HG03175 (cell line): ENCODE measurements at regions not wholly inside any gene's neighbourhood (a gene's known extent, or its start where the extent isn't known, plus 50 kb on each side); places are given as distances from the start of the nearest gene placed in this dataset.

Source experiments
- ATAC-seq: cut with Tn5 transposase; IDR thresholded peaks from one replicate; pipeline ENCODE4 v1.9.1; 2021; ENCODE audit warnings: mild to moderate bottlenecking, moderate library complexity; ENCODE audit not compliant: unreplicated experiment

- ATAC-seq = no peak
Measured at GRCh38 chr9:2346277-2346913, 275.2 kb upstream of the VLDLR start.

GRCh38 chr9:2351324-2351723, 270.3 kb upstream of the VLDLR start:
- ATAC-seq = no peak

DNA sequence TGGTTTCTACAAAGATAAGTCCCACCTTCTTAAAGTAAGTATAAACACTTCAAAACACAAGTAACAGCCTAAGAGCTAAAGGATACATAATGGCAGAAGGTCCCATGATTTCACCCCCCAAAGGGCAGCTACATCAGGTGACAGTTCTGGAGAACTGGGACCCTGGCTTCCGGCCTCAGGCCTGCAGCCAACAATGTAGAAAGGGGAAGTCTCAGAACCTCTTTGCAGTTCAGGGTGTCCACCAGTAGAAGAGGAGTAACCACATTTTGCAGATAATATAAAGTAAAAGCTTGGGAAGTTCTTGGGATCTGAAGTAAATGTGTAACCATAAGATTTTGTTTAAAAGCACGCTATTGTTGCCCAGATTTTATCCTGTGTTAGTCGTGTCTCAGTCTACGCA, 267.4 kb upstream of the VLDLR start:
- no peak for ATAC-seq

- ATAC-seq = no peak
Measured at GRCh38 chr9:2354856-2355696, 266.5 kb upstream of the VLDLR start.

GRCh38 chr9:2355697-2355983, 265.9 kb upstream of the VLDLR start:
- no peak for ATAC-seq

GRCh38 chr9:2356041-2356790, 265.4 kb upstream of the VLDLR start:
- no peak for ATAC-seq

- ATAC-seq = no peak
Measured at GRCh38 chr9:2359891-2360471, 261.6 kb upstream of the VLDLR start.

GRCh38 chr9:2362150-2362549, 259.4 kb upstream of the VLDLR start:
- no peak for ATAC-seq

GRCh38 chr9:2363138-2363745, 258.3 kb upstream of the VLDLR start:
- ATAC-seq = no peak

DNA sequence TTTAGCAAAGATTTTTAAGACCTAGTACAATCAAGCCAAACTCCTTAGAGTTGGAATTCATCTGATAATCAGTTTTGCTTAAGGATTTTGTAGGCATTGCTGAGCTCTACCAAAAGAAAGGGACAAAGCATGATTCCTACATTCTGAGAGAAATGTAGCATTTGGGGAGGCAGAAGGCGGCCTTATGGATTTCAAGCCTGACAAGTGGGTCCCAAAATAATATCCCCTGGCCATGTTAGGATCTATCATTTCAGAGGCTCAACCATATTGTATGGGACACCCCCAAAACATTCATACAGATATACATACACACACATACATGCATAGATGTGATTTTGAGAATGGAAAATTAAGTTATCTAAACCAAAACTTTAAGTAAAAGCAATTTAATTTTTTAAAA, 257.8 kb upstream of the VLDLR start:
- ATAC-seq = no peak

DNA sequence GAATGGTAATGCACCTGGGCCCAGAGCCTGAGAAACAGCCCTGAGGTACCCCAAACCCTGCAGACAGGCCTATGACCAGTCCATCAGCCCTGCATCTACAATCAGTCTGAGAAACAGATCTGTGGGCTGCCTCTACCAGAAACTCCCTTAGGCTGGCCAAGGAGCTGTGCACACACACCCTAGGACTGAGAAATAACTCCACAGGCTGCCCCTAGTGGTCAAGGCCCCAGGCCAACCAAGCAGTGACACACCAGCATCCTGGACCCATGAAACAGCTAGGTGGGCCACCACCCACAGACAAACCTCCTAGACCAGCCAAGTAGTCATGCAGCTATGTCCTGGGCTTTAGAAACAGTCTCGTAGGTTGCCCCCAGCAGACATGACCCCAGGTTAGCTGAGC, 253.6 kb upstream of the VLDLR start:
- no peak for ATAC-seq

- ATAC-seq = no peak
Measured at GRCh38 chr9:2373648-2374047, 247.9 kb upstream of the VLDLR start.

DNA sequence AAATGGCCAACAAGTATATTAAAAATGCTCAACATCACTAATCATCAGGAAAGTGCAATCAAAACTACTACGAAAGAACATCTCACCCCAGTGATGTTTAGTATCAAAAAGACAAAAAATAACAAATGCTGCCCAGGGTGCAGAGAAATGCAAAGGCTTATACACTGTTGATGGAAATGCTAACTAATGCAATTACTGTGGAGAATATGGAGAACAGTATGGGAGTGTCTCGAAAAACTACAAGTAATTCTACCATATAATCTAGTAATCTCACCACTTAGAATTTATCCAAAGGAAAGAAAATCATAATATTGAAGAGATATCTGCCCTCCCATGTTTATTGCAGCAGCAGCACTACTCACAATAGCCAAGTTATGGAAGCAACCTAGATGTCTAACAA, 246.5 kb upstream of the VLDLR start:
- ATAC-seq = no peak

DNA sequence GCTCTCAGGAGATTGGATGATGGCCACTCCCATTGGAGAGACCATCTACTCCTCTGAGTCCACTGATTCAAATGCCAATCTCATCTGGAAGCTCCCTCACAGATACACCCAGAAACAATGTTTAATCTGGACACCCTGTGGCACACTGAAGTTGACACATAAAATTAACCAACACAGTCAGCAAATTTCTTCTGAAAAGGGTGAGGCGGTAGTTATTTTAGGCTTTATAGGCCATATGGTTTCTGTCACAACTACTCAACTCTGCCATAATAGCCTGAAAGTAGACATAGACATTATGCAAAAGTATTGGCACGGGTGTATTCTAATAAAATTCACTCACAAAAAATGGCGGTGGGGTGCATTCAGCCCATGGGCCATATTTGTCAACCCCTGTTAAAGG, 244.5 kb upstream of the VLDLR start:
- ATAC-seq = no peak

DNA sequence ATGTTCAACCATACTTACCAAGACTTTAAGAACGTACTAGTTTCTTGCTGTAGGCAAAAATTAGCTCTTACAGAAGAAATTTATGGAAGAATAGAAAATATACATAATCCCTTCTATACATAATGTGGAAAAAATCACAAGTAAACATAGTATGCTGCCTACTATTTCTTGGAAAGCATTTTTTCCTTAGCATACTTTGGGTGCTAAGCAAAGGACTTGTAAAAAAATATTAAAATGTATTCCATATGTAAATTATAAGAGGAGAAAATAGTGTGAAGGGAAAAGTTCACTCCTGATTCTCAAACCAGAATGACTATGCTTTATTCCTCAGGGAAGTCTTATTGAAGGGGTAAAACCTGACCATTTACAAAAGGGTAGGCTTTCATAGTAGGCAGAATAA, 243.8 kb upstream of the VLDLR start:
- ATAC-seq = no peak

- ATAC-seq = no peak
Measured at GRCh38 chr9:2378266-2378665, 243.3 kb upstream of the VLDLR start.

GRCh38 chr9:2378816-2379215, 242.8 kb upstream of the VLDLR start:
- no peak for ATAC-seq

DNA sequence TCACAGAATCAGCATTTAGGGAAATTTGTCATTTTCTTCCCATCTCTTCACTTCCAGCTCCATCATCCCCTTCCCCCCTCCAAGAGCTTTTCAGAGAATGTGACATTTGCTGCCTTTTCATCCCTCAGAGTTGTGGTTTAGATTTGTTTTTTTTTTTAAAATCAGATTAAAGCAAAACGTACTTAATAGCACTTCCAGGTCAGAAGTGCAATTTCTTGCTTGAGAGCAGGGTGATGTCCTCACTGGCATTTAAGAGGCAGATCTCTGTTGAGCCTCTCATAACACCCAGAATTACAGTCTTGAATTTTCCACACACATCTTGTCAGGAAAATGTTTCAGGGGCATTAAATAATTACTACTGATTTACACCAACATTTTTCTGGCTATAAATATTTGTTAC, 236.8 kb upstream of the VLDLR start:
- ATAC-seq = no peak

DNA sequence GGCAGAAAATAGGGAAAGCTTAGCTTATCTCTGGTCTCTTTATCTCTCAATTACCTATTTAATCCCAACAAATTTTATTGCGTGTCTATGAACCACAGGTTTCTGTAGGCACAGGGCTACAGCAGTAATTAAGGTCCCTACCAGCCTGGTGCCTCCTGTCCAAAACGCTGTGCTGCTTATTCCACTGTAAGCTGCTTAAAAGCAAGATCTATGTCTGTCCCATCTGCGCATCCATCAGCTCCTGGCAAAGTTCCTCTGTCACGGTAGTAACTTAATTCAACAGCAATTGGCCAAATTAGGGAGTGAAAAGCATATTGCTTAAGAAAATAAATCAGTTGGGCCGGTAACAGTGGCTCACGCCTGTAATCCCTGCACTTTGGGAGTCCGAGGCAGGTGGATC, 235.8 kb upstream of the VLDLR start:
- no peak for ATAC-seq

- ATAC-seq = no peak
Measured at GRCh38 chr9:2386566-2386965, 235.0 kb upstream of the VLDLR start.

GRCh38 chr9:2387166-2387565, 234.4 kb upstream of the VLDLR start:
- ATAC-seq = no peak
